ENCODE measurements at regions not wholly inside any gene's neighbourhood (a gene's known extent, or its start where the extent isn't known, plus 50 kb on each side); places are given as distances from the start of the nearest gene placed in this dataset.

- CTCF ChIA-PET, result no interaction called here
- TF ChIP-seq CTCF (IDR thresholded peaks at IDR 0.05; ENCODE audit: control extremely low read depth, extremely low read depth, low read depth, missing control alignments), result no peak
- DNase-seq (ENCODE audit: extremely low spot score), result no peak
- POLR2A ChIA-PET, result no interaction called here
These were observed 448.8 kb upstream of the CADM2 start for GRCh38 chr3:84510007-84510406.

- DNase-seq (ENCODE audit: extremely low spot score), result no peak
- POLR2A ChIA-PET, result no interaction called here
- no peak for TF ChIP-seq CTCF (IDR thresholded peaks at IDR 0.05; ENCODE audit: control extremely low read depth, extremely low read depth, low read depth, missing control alignments)
- CTCF ChIA-PET, result interaction anchor here (1.0 kb wide), 1 partner anchor 33 kb away, joined by 3 read pairs; no protein-coding TSS in a partner anchor
These were observed 435.9 kb upstream of the CADM2 start for GRCh38 chr3:84522893-84523292.

- POLR2A ChIA-PET, result no interaction called here
- no peak for TF ChIP-seq CTCF (IDR thresholded peaks at IDR 0.05; ENCODE audit: control extremely low read depth, extremely low read depth, low read depth, missing control alignments)
These were observed 421.9 kb upstream of the CADM2 start for GRCh38 chr3:84536916-84537315.

GRCh38 chr3:84538597-84538996 is 420.2 kb upstream of the CADM2 start:
- DNase-seq (ENCODE audit: extremely low spot score), result no peak
- no peak for TF ChIP-seq CTCF (IDR thresholded peaks at IDR 0.05; ENCODE audit: control extremely low read depth, extremely low read depth, low read depth, missing control alignments)
- ChIA-PET CTCF (no interaction called here), POLR2A (no interaction called here)

More at GRCh38 chr3:84536916-84537315, 421.9 kb upstream of the CADM2 start:
- CTCF ChIA-PET, result interaction anchor here (1.7 kb wide), 1 partner anchor 10 kb away, joined by 8 read pairs; no protein-coding TSS in a partner anchor
- DNase-seq (ENCODE audit: extremely low spot score), result no peak

GRCh38 chr3:84547207-84547606 is 411.6 kb upstream of the CADM2 start:
- CTCF ChIA-PET, result interaction anchor here (0.8 to 3.3 kb wide), 14 partner anchors 9 to 1027 kb away, joined by 3 to 56 read pairs (median 5); no protein-coding TSS in a partner anchor
- DNase-seq (ENCODE audit: extremely low spot score), result no peak
- POLR2A ChIA-PET, result no interaction called here
- TF ChIP-seq CTCF (IDR thresholded peaks at IDR 0.05; ENCODE audit: control extremely low read depth, extremely low read depth, low read depth, missing control alignments), result no peak

GRCh38 chr3:84547971-84548970 is 410.5 kb upstream of the CADM2 start:
- POLR2A ChIA-PET, result no interaction called here
- TF ChIP-seq CTCF (IDR thresholded peaks at IDR 0.05; ENCODE audit: control extremely low read depth, extremely low read depth, low read depth, missing control alignments), result peak; percentile 65
- CTCF ChIA-PET, result interaction anchor here (0.8 to 3.3 kb wide), 17 partner anchors 8 to 1026 kb away, joined by 3 to 56 read pairs (median 5); no protein-coding TSS in a partner anchor
- DNase-seq (ENCODE audit: extremely low spot score), result peak; percentile 21
